CD14-positive monocyte (primary cell): ENCODE measurements at regions not wholly inside any gene's neighbourhood (a gene's known extent, or its start where the extent isn't known, plus 50 kb on each side); places are given as distances from the start of the nearest gene placed in this dataset.

ENCODE experiments used
- DNase-seq, 3 donors: peaks; one replicate each; pipeline ENCODE4 v3.0.0-alpha.2; 2011 to 2022
- H2AFZ ChIP-seq: 2 replicates; pipeline ENCODE4 v1.6.0; 2012; ENCODE audit warnings: mild to moderate bottlenecking, low read depth, low read length, inconsistent platforms; ENCODE audit not compliant: insufficient read depth, poor library complexity, severe bottlenecking
- H3K27ac ChIP-seq, 2 donors: 1 replicate in 1 of 2; 2 replicates in 1 of 2; pipeline ENCODE4 v1.5.1; 2012 to 2013; ENCODE audit warnings: low read length in 2 of 2, control low read depth in 1 of 2, inconsistent platforms in 1 of 2, low read depth in 1 of 2, mild to moderate bottlenecking in 1 of 2
- H3K27me3 ChIP-seq, 2 donors: one replicate each; pipeline versions ENCODE4 v1.6.0 to v1.6.1; 2011 to 2013; ENCODE audit warnings: low read length in 2 of 2; ENCODE audit not compliant: control insufficient read depth in 2 of 2, insufficient read depth in 2 of 2
- H3K36me3 ChIP-seq, 2 donors: replicated peaks in 1 of 2; 1 replicate in 1 of 2; 2 replicates in 1 of 2; pipeline versions ENCODE4 v1.5.1 to v1.6.1; 2012 to 2013; ENCODE audit warnings: low read length in 2 of 2, control low read depth in 1 of 2, inconsistent platforms in 1 of 2, mild to moderate bottlenecking in 1 of 2; ENCODE audit not compliant: insufficient read depth in 2 of 2, control insufficient read depth in 1 of 2
- H3K4me1 ChIP-seq, 2 donors: 1 replicate in 1 of 2; 2 replicates in 1 of 2; pipeline versions ENCODE4 v1.5.1 to v1.6.1; 2012 to 2013; ENCODE audit warnings: low read length in 2 of 2, control low read depth in 1 of 2, inconsistent platforms in 1 of 2, mild to moderate bottlenecking in 1 of 2, moderate library complexity in 1 of 2; ENCODE audit not compliant: insufficient read depth in 2 of 2, control insufficient read depth in 1 of 2
- H3K4me2 ChIP-seq: replicated peaks from 2 replicates; pipeline ENCODE3; 2012; ENCODE audit warnings: low read length, moderate library complexity, mild to moderate bottlenecking; ENCODE audit not compliant: poor library complexity, severe bottlenecking; ENCODE audit errors: extremely low read depth
- H3K4me3 ChIP-seq, 3 experiments: fragments of 200-600 bp in 1 of 3; sonication (generic) in 1 of 3; replicated peaks in 1 of 3; 1 replicate in 2 of 3; 2 replicates in 1 of 3; pipeline ENCODE4 v1.5.1; 2011 to 2013; ENCODE audit warnings: low read length in 3 of 3, mild to moderate bottlenecking in 3 of 3, control low read depth in 2 of 3, low read depth in 2 of 3, inconsistent platforms in 1 of 3, moderate library complexity in 1 of 3
- H3K79me2 ChIP-seq: 2 replicates; pipeline ENCODE4 v1.6.0; 2012; ENCODE audit warnings: mild to moderate bottlenecking, control low read depth, inconsistent platforms, low read length, moderate library complexity; ENCODE audit not compliant: insufficient read depth
- H3K9ac ChIP-seq: 2 replicates; pipeline ENCODE4 v1.6.0; 2017; ENCODE audit warnings: low read length, mild to moderate bottlenecking; ENCODE audit not compliant: insufficient read depth, poor library complexity, severe bottlenecking
- H3K9me3 ChIP-seq, 2 donors: replicated peaks in 1 of 2; 1 replicate in 1 of 2; 2 replicates in 1 of 2; pipeline versions ENCODE4 v1.5.1 to v1.6.1; 2012 to 2013; ENCODE audit warnings: low read length in 2 of 2, control low read depth in 1 of 2; ENCODE audit not compliant: control insufficient read depth in 1 of 2, insufficient read depth in 1 of 2
- H4K20me1 ChIP-seq: 2 replicates; pipeline ENCODE4 v1.6.0; 2012; ENCODE audit warnings: mild to moderate bottlenecking, low read length, control low read depth, moderate library complexity; ENCODE audit not compliant: insufficient read depth
- H3K27ac Mint-ChIP-seq, 7 donors: one replicate each; pipeline ENCODE4 v1.8.0; 2020; ENCODE audit warnings: mild to moderate bottlenecking in 7 of 7, mixed read lengths in 7 of 7, moderate library complexity in 6 of 7, inconsistent platforms in 2 of 7
- H3K27me3 Mint-ChIP-seq, 3 donors: one replicate each; pipeline ENCODE4 v1.8.0; 2021 to 2022; ENCODE audit warnings: low read depth in 3 of 3, mild to moderate bottlenecking in 3 of 3, mixed read lengths in 3 of 3, moderate library complexity in 3 of 3, inconsistent platforms in 1 of 3
- H3K36me3 Mint-ChIP-seq, 2 donors: one replicate each; pipeline ENCODE4 v1.8.0; 2020; ENCODE audit warnings: mixed read lengths in 2 of 2, inconsistent platforms in 1 of 2, mild to moderate bottlenecking in 1 of 2
- H3K4me1 Mint-ChIP-seq: one replicate; pipeline ENCODE4 v1.8.0; 2020; ENCODE audit warnings: mild to moderate bottlenecking, mixed read lengths
- H3K4me3 Mint-ChIP-seq, 2 donors: one replicate each; pipeline ENCODE4 v1.8.0; 2020; ENCODE audit warnings: mild to moderate bottlenecking in 2 of 2, mixed read lengths in 2 of 2, moderate library complexity in 1 of 2
- H3K9me3 Mint-ChIP-seq, 7 donors: one replicate each; pipeline ENCODE4 v1.8.0; 2020 to 2022; ENCODE audit warnings: mixed read lengths in 7 of 7, mild to moderate bottlenecking in 6 of 7, moderate library complexity in 6 of 7, inconsistent platforms in 2 of 7
- WGBS: methylation state at CpG from one replicate; pipeline ENCODE4 v1.1.5; 2013; ENCODE audit warnings: missing lambda C conversion rate; ENCODE audit not compliant: insufficient coverage; 5-methylcytosine and 5-hydroxymethylcytosine counted together
- intact Hi-C, 2 donors: fragments of 100-400 bp; cut with micrococcal nuclease; formaldehyde crosslinking; loops; one replicate each; pipeline versions ENCODE4 v1.15.0 to v1.15.1; 2023
- TF ChIP-seq, protein P1 (sequence below): fragments of 200-600 bp; IDR thresholded peaks from one replicate; pipeline ENCODE4 v1.8.0; 2022; ENCODE audit warnings: antibody characterized with exemption, mild to moderate bottlenecking

DNA sequence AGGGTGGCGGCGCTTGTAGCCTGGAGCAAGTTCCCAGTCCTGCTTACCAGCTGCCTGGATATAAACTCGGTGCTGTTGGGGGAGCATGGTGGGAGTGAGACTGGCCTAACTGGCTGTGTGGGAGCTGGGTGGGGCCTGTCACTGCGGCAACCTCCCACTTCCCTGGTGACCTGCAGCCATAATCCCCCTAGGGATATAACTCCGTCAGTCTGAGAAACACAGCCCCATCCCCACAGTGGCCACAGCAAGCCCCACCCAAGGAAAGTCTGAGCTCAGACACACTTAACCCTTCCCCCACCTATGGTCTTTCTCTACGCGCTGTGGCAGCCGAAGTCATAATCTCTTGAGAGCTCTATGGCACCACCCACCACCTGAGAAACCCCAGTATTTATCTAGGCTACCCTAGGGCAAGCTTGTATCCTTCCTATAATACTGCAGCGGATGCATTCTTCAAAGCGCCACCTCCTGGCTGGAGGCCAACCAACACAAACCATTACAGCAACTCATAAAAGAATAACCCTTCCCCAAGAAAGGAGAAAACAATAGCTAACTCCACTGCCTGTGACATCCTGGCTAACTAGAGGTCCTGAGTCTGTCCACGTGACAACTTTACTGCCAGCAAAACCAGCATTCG is 57.4 kb downstream of the ZNF648 start:
- intact Hi-C loops: no loop called here
- H3K9ac ChIP-seq: no peak overlapping the region
- H3K36me3 Mint-ChIP-seq: no peaks in the 10 kb centered on the region
- H2AFZ ChIP-seq: no peak overlapping the region
- H3K4me1 Mint-ChIP-seq: no peaks in the 10 kb centered on the region
- 95% methylated on average over 10 of the region's 12 CpGs for WGBS
- no peaks in the 10 kb centered on the region for H3K79me2 ChIP-seq
- H3K4me3 ChIP-seq: no peak overlapping the region
- H3K27ac ChIP-seq: no peak overlapping the region
- H3K27me3 ChIP-seq: no peaks in the 10 kb centered on the region
- H4K20me1 ChIP-seq: no peaks in the 10 kb centered on the region
- no peak overlapping the region for H3K4me3 Mint-ChIP-seq
- H3K27ac Mint-ChIP-seq: no peak overlapping the region
- DNase-seq: no peak
- H3K9me3 Mint-ChIP-seq: peaks cover 1 to 12% (median 8%) of the 10 kb centered on the region in 7 donors
- H3K9me3 ChIP-seq: peaks cover 0 to 8% of the 10 kb centered on the region in 2 donors
- H3K36me3 ChIP-seq: no peaks in the 10 kb centered on the region
- no peaks in the 10 kb centered on the region for H3K4me1 ChIP-seq
- TF ChIP-seq, protein P1, sequence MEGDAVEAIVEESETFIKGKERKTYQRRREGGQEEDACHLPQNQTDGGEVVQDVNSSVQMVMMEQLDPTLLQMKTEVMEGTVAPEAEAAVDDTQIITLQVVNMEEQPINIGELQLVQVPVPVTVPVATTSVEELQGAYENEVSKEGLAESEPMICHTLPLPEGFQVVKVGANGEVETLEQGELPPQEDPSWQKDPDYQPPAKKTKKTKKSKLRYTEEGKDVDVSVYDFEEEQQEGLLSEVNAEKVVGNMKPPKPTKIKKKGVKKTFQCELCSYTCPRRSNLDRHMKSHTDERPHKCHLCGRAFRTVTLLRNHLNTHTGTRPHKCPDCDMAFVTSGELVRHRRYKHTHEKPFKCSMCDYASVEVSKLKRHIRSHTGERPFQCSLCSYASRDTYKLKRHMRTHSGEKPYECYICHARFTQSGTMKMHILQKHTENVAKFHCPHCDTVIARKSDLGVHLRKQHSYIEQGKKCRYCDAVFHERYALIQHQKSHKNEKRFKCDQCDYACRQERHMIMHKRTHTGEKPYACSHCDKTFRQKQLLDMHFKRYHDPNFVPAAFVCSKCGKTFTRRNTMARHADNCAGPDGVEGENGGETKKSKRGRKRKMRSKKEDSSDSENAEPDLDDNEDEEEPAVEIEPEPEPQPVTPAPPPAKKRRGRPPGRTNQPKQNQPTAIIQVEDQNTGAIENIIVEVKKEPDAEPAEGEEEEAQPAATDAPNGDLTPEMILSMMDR: no peak
- peaks cover 3 to 7% (median 4%) of the 10 kb centered on the region in 3 donors for H3K27me3 Mint-ChIP-seq
- no peak overlapping the region for H3K4me2 ChIP-seq

DNA sequence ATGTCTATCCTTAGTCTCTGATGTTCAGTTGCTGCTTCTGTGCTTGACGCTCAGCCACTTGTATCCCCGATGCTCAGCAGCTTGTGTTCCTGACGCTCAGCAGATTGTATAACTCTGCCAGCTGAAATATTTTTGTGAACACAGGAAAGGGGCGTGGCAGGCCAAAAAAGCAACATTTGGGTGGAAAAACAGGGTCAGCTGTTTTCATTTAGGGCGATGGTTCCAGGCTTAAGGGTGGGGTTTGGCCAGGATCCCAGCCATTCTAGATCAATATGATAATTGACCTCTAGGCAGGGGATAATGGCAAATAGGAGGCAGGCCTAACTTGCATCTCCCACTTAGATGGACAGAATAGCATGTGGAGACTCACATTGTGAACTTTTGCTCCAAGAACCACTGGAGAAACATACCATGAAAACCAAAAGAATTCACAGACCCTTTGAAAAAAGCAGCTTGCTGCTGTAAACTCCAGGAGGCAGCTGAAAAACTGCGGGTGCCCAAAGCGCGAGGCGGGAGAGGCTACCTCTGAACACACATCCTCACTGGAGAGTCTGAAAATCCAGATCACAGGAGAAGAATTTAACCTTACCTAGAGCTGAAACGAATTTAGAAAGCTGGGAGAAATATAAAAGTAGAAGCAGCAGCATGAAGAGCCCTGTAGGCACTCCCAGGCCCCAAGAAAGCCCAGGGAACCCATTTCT is 58.3 kb downstream of the ZNF648 start:
- 77% methylated on average over 5 of the region's 10 CpGs for WGBS
- Histone ChIP-seq H3K4me2 (no peak overlapping the region), H3K36me3 (no peaks in the 10 kb centered on the region), H3K27me3 (no peaks in the 10 kb centered on the region), H3K79me2 (no peaks in the 10 kb centered on the region), H3K9ac (no peak overlapping the region), H3K4me1 (no peaks in the 10 kb centered on the region), H3K4me3 (no peak overlapping the region), H3K27ac (no peak overlapping the region), H3K9me3 (peaks cover 0 to 8% of the 10 kb centered on the region in 2 donors), H4K20me1 (no peaks in the 10 kb centered on the region), H2AFZ (no peak overlapping the region)
- H3K4me3 Mint-ChIP-seq: no peak overlapping the region
- TF ChIP-seq, protein P1: no peak
- intact Hi-C loops: no loop called here
- peaks cover 2 to 9% (median 6%) of the 10 kb centered on the region in 3 donors for H3K27me3 Mint-ChIP-seq
- no peaks in the 10 kb centered on the region for H3K36me3 Mint-ChIP-seq
- DNase-seq: no peak
- peaks cover 1 to 12% (median 8%) of the 10 kb centered on the region in 7 donors for H3K9me3 Mint-ChIP-seq
- H3K27ac Mint-ChIP-seq: no peak overlapping the region
- H3K4me1 Mint-ChIP-seq: no peaks in the 10 kb centered on the region
